K562 (cell line): ENCODE measurements at regions not wholly inside any gene's neighbourhood (a gene's known extent, or its start where the extent isn't known, plus 50 kb on each side); places are given as distances from the start of the nearest gene placed in this dataset.

ENCODE experiments used
- ATAC-seq: fragments of 200-7000 bp; cut with Tn5 transposase; 3 replicates; pipeline ENCODE4 v1.9.1; 2020; ENCODE audit warnings: moderate library complexity
- BruUV-seq: library from RNA; stranded (reverse); fragments of 400-500 nt; replicated peaks from 2 replicates; lab custom pipeline; 2021; lab: Mats Ljungman, UMichigan
- CTCF ChIA-PET: fragments of 300-600 bp; formaldehyde crosslinking; extraction: SDS; loops from one replicate; lab custom pipeline; 2021; ENCODE audit warnings: low intra/inter-chr PET ratio; lab: Yijun Ruan, JAX
- POLR2A ChIA-PET: fragments of 300-600, 350-650 bp; sonication (Branson Sonifier 250); formaldehyde crosslinking; extraction: SDS; loops from one replicate; lab custom pipeline; 2021; ENCODE audit warnings: antibody characterized with exemption, inconsistent platforms; lab: Yijun Ruan, JAX
- DNase-seq, 4 experiments: peaks; one replicate each; pipeline versions ENCODE4 v3.0.0 to v3.0.0-alpha.2; 2011 to 2018; ENCODE audit warnings: low spot score in 3 of 4, mixed read lengths in 3 of 4; ENCODE audit errors: extremely low read depth in 1 of 4
- FAIRE-seq: peaks from 2 replicates; lab custom pipeline; 2011; peaks lifted over from hg19 to GRCh38; lab: Jason Lieb, UNC
- H2AFZ ChIP-seq: 2 replicates; pipeline ENCODE4 v1.6.0; 2011; ENCODE audit warnings: low read depth, low read length, control low read depth, inconsistent platforms
- H3K27ac ChIP-seq: fragments of 200-600 bp; 3 replicates; pipeline ENCODE4 v1.8.0; 2011; ENCODE audit warnings: low read depth, mild to moderate bottlenecking, control low read depth, inconsistent platforms, low read length, moderate library complexity, mixed read lengths; ENCODE audit errors: extremely low read depth
- H3K27me3 ChIP-seq, 2 experiments: fragments of 300-600 bp in 1 of 2; 2 replicates in 1 of 2; 3 replicates in 1 of 2; pipeline versions ENCODE4 v1.6.0 to v1.8.0; 2011; ENCODE audit warnings: inconsistent platforms in 2 of 2, low read length in 2 of 2, mild to moderate bottlenecking in 1 of 2, mixed read lengths in 1 of 2, moderate library complexity in 1 of 2; ENCODE audit not compliant: control insufficient read depth in 2 of 2, insufficient read depth in 2 of 2
- H3K36me3 ChIP-seq: fragments of 300-600 bp; 3 replicates; pipeline ENCODE4 v1.8.0; 2011; ENCODE audit warnings: mild to moderate bottlenecking, low read length, inconsistent platforms; ENCODE audit not compliant: control insufficient read depth, insufficient read depth
- H3K4me1 ChIP-seq, 2 experiments: fragments of 200-600 bp in 1 of 2; replicated peaks in 1 of 2; 2 replicates in 1 of 2; 3 replicates in 1 of 2; pipeline versions ENCODE4 v1.5.1 to v1.8.0; 2011; ENCODE audit warnings: inconsistent platforms in 2 of 2, low read length in 2 of 2, mild to moderate bottlenecking in 1 of 2, mixed read lengths in 1 of 2, moderate library complexity in 1 of 2; ENCODE audit not compliant: control insufficient read depth in 2 of 2, insufficient read depth in 2 of 2
- H3K4me2 ChIP-seq: 2 replicates; pipeline ENCODE4 v1.6.1; 2011; ENCODE audit warnings: low read length, control low read depth, inconsistent platforms, mixed read lengths; ENCODE audit not compliant: insufficient read depth
- H3K4me3 ChIP-seq: fragments of 200-600 bp; sonication (generic), shearing (Covaris generic); 2 replicates; pipeline ENCODE4 v1.5.1; 2016; ENCODE audit warnings: control low read depth, inconsistent platforms
- H3K79me2 ChIP-seq: fragments of 200-600 bp; 3 replicates; pipeline ENCODE4 v1.8.0; 2011; ENCODE audit warnings: low read length, inconsistent platforms; ENCODE audit not compliant: control insufficient read depth, insufficient read depth
- H3K9ac ChIP-seq, 2 experiments: 2 replicates each; pipeline versions ENCODE4 v1.6.0 to v1.6.1; 2011; ENCODE audit warnings: low read depth in 2 of 2, low read length in 2 of 2, control low read depth in 1 of 2, inconsistent platforms in 1 of 2, mild to moderate bottlenecking in 1 of 2, mixed read lengths in 1 of 2; ENCODE audit not compliant: insufficient read depth in 1 of 2
- H3K9me1 ChIP-seq: one replicate; pipeline ENCODE4 v1.6.0; 2011; ENCODE audit warnings: inconsistent platforms, mild to moderate bottlenecking, low read length, moderate library complexity; ENCODE audit not compliant: control insufficient read depth, insufficient read depth
- H3K9me3 ChIP-seq: replicated peaks from 2 replicates; pipeline ENCODE4 v1.5.1; 2011; ENCODE audit warnings: low read depth, low read length, inconsistent platforms; ENCODE audit not compliant: control insufficient read depth, insufficient read depth
- H4K20me1 ChIP-seq: replicated peaks from 2 replicates; pipeline ENCODE4 v1.6.1; 2011; ENCODE audit warnings: low read length, inconsistent platforms, mixed read lengths; ENCODE audit not compliant: control insufficient read depth, insufficient read depth
- FOSL1 ChIP-seq: fragments of 200-800 bp; sonication (Bioruptor generic); conservative IDR thresholded peaks from 2 replicates; pipeline ENCODE4 v1.6.1; 2016; ENCODE audit warnings: missing genetic modification characterization, missing compliant biosample characterization
- FOXM1 ChIP-seq, 2 experiments: fragments of 450-650 bp in 1 of 2; sonication (generic) in 1 of 2; formaldehyde crosslinking in 1 of 2; IDR thresholded peaks; 2 replicates each; pipeline versions ENCODE4 v1.6.1 to v1.9.0; 2017 to 2022; ENCODE audit warnings: low read depth in 2 of 2, mild to moderate bottlenecking in 2 of 2, missing genetic modification reagents in 1 of 2, moderate library complexity in 1 of 2
- HMGN3 ChIP-seq: IDR thresholded peaks from 2 replicates; pipeline ENCODE4 v1.6.1; 2011; ENCODE audit warnings: borderline replicate concordance, low read depth, mild to moderate bottlenecking, mixed read lengths, low read length; ENCODE audit not compliant: insufficient read length; ENCODE audit errors: extremely low read depth
- MEIS2 ChIP-seq: fragments of 450-650 bp; IDR thresholded peaks from 2 replicates; pipeline ENCODE4 v1.6.1; 2014; ENCODE audit warnings: mild to moderate bottlenecking; ENCODE audit not compliant: partially characterized antibody
- MTA1 ChIP-seq: fragments of 450-650 bp; IDR thresholded peaks from 2 replicates; pipeline ENCODE4 v1.6.1; 2017; ENCODE audit warnings: borderline replicate concordance
- NR2C2 ChIP-seq, 2 experiments: fragments of 200-800 bp in 1 of 2; sonication (Bioruptor generic) in 1 of 2; sonication (generic) in 1 of 2; formaldehyde crosslinking in 1 of 2; IDR thresholded peaks; 2 replicates each; pipeline versions ENCODE4 v1.6.1 to v1.8.0; 2016 to 2022; ENCODE audit warnings: mild to moderate bottlenecking in 1 of 2, missing compliant biosample characterization in 1 of 2, missing genetic modification characterization in 1 of 2, missing genetic modification reagents in 1 of 2
- PCBP2 ChIP-seq: fragments of 200-400 bp; formaldehyde crosslinking; IDR thresholded peaks from 2 replicates; pipeline ENCODE4 v1.6.1; 2018; ENCODE audit warnings: low read length, low read depth, mild to moderate bottlenecking, moderate library complexity; ENCODE audit not compliant: poor library complexity, severe bottlenecking
- ZNF431 ChIP-seq: sonication (generic); formaldehyde crosslinking; IDR thresholded peaks from 2 replicates; pipeline ENCODE4 v1.8.0; 2022; ENCODE audit warnings: mild to moderate bottlenecking, missing genetic modification reagents
- WGBS: fragments of 100-300 bp; shearing (Covaris generic); methylation state at CpG from one replicate; pipeline ENCODE4 v1.1.6; 2016; ENCODE audit warnings: low coverage, mixed read lengths; ENCODE audit not compliant: insufficient coverage; ENCODE audit errors: missing lambda C conversion rate; 5-methylcytosine and 5-hydroxymethylcytosine counted together
- in situ Hi-C: fragments of 300-500 bp; cut with MboI; formaldehyde crosslinking; loops from 4 replicates; pipeline ENCODE4 v1.15.0; 2018; ENCODE audit warnings: inconsistent platforms, mixed read lengths
- intact Hi-C: fragments of 100-400 bp; cut with micrococcal nuclease; formaldehyde crosslinking; loops from 2 replicates; pipeline ENCODE4 v1.14.2; 2022
- TF ChIP-seq, protein P1 (sequence below): fragments of 450-650 bp; IDR thresholded peaks from 2 replicates; pipeline ENCODE4 v1.7.0; 2016; ENCODE audit warnings: borderline replicate concordance

DNA sequence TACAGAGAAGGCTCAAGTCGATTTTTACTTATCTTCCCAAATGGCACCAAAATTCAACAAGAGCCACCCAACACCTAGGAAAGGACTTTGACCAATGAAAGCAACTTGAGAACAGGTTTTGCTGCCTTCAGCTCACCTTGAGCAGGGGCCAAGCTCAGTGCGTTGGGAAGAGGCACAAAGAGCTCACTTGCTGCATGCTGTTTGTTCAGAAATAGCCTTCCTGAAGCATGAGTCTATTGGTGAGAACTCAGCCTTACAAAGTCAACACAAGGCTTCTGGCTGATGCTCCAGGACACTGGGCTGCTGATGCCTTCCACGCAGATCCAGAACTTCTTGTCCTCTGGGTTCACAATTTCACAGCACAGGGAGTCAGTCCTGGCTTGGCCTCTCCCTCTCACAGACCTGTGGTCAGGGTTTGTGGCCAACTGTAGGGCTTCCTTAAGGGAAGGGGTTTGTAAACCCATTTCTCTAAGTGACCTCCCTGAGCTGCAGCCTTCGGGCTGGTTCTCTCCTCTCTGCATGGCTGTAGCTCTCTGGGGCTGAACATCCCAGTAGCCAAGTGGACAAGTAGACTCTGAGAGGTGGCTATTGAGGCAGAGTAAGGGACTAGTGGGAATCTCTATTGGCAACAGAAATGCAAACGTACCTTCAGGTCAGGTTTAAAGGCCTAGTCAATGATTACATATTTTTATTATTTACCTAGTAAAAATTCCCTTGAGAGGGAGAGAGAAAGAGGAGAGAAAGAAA lies 124.7 kb upstream of the GATA6 start:
- Histone ChIP-seq H3K9me1 (no peaks in the 10 kb centered on the region), H2AFZ (no peak overlapping the region), H3K27ac (no peak overlapping the region), H3K4me3 (no peak overlapping the region), H3K27me3 (peaks cover 50 to 58% of the 10 kb centered on the region in 2 experiments), H3K4me1 (no peaks in the 10 kb centered on the region), H3K36me3 (no peaks in the 10 kb centered on the region), H3K9ac (no peak overlapping the region), H3K9me3 (no peaks in the 10 kb centered on the region), H3K4me2 (no peak overlapping the region), H4K20me1 (0 out of 2 replicates have a peak, but pooled peaks cover 5% of the 10 kb centered on the region), H3K79me2 (no peaks in the 10 kb centered on the region)
- in situ Hi-C loops: no loop called here
- TF ChIP-seq MTA1 (no peak), ZNF431 (CRISPR knock-in tag) (no peak), HMGN3 (no peak), FOXM1 (IDR thresholded peaks at IDR 0.05; ENCODE audit: low read depth) (no peak), FOXM1 (CRISPR knock-in tag; IDR thresholded peaks at IDR 0.05; ENCODE audit: low read depth) (no peak), MEIS2 (no peak), FOSL1 (no peak), NR2C2 (CRISPR knock-in tag; IDR thresholded peaks at IDR 0.05) (no peak), NR2C2 (tag; IDR thresholded peaks at IDR 0.05) (no peak), PCBP2 (no peak)
- TF ChIP-seq, protein P1, sequence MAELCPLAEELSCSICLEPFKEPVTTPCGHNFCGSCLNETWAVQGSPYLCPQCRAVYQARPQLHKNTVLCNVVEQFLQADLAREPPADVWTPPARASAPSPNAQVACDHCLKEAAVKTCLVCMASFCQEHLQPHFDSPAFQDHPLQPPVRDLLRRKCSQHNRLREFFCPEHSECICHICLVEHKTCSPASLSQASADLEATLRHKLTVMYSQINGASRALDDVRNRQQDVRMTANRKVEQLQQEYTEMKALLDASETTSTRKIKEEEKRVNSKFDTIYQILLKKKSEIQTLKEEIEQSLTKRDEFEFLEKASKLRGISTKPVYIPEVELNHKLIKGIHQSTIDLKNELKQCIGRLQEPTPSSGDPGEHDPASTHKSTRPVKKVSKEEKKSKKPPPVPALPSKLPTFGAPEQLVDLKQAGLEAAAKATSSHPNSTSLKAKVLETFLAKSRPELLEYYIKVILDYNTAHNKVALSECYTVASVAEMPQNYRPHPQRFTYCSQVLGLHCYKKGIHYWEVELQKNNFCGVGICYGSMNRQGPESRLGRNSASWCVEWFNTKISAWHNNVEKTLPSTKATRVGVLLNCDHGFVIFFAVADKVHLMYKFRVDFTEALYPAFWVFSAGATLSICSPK: no peak
- WGBS: 1% methylated on average over 5 of the region's 5 CpGs
- CTCF ChIA-PET: no interaction called here
- POLR2A ChIA-PET: interaction anchor here (0.7 kb wide), 1 partner anchor 85 kb away, joined by 3 read pairs; no protein-coding TSS in a partner anchor
- no TSS peak for BruUV-seq
- no peak for DNase-seq
- no peak for FAIRE-seq
- intact Hi-C loops: no loop called here
- ATAC-seq: no peak
